Kidney capillary endothelial cell (primary cell): ENCODE measurements at regions not wholly inside any gene's neighbourhood (a gene's known extent, or its start where the extent isn't known, plus 50 kb on each side); places are given as distances from the start of the nearest gene placed in this dataset.
"Not testable (repeated sequence)": the region's sequence is repeated elsewhere in the genome, so short reads cannot be mapped to it uniquely, and the experiment has no call there.

Experiments
- DNase-seq: peaks from one replicate; pipeline ENCODE4 v3.0.0-alpha.2; 2018; ENCODE audit warnings: low spot score

DNA sequence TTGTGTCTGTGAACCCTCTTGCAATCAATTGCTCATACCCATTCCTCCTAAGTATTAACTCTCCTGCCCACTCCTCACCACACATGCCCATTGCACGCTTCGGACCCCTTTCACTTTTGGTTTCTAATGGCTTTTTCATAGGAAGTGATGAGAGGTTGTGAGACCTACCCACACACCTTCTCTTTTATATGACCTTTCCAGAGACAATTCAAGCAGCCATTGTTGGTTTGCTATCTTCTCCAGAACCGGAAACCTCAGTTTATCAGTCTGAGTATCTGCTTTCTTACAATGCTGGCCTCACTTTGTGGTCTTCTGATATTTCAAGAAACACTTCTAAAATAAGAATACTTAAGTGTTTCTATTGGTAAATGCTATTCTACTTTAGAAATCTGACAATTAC lies 1550.8 kb upstream of the SLC10A2 start:
- DNase-seq: no peak

DNA sequence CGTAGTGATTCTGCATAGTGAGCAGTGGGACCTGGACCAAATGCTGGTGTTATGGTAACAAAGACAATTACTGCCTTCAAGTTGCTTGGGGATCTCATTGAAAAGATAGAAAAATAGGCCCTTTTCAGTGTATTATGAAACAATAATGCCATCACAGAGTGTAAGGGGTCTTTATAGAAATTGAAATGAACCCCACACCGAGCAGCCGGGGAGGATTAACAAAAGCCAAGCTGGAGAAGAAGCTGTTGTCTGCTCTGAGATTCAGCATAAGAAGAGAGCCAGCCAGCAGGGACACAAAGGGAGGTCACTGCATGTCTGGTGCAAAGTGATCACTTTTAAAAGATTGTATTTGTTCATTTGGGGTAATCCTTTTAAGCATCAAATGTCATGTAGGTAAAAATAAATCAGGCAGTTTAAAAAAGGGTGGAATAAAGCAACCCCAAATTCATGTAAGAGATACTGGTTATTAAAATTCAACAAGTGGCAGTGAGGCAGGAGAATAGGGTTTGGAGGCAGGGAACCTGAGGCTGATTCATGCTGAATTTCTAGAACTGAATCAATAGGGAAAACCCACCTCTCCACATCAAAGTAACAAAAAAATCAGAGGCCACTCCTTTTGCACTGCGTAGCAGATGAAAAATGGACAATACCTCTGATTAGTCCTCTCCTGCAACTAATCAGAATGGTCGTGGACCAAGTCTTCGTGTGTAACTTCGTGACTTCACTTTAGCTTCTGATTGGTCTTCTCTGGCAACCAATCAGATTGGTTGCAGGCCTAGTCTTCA lies 1548.3 kb upstream of the SLC10A2 start:
- DNase-seq: no peak

DNA sequence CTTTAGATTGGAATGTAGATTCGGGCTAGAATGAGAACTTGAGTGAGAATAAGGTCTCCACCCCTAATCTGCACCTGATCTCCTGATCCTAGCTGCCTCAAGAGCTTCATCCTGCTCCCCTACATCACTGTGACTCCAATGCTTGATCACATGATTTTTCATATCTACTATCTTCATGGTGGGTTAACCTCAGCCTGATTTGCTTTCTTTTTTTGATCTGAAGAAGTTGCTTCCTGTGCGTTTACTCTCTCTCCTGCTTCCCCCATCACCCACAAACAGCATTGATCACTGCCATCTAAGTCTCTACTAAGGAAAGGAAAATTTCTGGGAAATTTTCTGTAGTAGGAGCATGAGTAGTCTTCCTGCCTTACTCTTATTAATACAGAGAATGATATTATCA lies 1542.1 kb upstream of the SLC10A2 start:
- DNase-seq: no peak

DNA sequence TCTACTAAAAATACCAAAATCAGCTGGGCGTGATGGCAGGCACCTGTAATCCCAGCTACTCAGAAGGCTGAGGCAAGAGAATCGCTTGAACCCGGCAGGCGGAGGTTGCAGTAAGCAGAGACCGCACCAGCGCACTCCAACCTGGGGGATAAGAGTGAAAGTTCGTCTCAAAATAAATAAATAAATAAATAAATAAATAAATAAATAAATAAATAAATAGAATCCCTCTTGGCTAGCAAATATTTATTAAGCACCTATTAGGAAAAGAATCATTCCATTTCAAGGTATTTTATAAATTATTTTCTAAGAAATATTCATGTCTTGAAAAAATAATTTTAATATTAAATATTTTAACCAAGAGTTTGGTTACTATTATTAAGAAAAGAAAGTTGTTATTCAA lies 1539.2 kb upstream of the SLC10A2 start:
- not testable (repeated sequence) for DNase-seq

DNA sequence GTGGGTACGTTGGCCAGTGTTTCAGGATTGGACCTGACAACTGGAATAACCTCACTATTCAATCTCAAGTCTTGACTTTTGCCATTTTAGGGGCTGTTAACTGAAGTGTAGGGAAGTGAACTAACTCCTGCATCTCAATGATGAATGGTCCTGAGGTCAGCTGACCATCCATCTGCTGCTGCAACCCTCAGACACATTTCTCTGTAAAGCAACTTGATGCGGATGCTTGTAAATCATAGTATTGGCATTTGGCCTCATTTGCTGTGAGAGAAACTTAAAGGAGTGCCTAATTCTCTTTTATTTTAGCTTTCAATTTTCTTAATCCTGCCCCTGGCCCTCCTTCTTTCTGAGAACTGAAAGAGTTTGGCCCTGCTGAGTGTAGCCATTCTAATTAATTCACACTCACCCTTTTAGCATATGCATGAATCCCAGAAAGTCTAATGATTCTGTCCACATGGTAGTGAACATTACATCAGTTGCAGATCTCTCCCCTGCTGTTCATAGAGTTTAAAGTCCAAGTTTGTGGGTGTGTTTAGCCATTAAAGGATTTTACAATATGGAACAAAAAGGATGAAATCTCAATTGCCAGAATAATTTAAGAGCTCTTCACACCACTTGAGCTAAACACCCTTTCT lies 1531.4 kb upstream of the SLC10A2 start:
- DNase-seq: no peak

DNA sequence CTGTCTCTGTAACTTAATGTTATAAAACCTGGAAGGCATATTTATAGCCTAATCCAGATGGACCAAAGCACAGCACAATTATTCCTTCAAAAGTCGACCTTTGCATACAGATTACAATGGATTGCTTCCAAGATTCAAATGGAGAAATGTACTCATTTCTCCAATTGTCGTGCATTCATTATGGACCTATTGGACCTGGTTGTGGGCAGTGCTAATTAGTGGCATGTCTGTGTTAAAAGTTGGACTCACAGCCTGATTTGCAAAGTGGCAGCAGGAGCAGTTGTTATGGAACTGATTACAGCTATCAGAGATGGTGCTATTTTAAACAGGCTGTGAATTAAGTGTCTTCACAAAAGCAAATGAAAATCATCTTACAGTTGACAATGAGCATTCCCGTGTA lies 1529.3 kb upstream of the SLC10A2 start:
- no peak for DNase-seq

DNA sequence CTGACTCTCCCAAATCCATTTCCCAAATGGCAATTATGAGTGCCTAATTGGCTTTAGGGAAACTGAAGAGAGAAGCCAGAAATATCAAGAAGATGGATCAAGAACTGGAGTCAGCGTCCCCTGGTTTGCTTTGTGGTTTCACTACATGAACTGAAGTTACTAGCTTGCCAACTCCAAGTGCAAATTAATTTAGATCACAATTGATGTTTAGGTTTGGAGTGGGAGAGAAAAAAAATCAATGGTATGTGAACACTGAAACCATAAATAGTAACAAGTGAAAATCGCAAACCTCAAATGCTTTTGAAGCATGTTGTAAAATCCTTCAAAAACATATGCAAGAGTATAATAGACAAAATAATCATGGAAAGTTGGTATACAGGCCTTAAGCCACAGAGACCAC lies 1528.6 kb upstream of the SLC10A2 start:
- no peak for DNase-seq

DNA sequence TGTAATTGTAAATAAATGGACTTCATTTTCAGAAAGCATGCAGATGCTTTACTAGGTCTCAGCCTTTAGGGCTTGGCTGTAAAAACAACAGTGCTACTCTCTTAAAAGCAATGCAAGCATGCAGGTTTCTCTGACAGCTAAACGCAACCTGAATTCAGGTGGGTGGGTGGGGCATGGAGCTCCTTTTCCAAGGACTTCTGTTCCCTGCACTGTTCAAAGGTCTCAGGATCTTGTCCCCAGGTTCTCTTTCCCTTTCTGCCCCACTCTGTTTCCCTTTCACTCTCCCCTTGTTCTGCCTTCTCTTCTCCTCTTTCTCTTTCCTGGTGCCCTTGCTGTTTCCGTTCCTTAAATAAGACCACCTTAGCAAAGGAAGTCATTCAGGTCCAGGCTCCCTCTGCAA lies 1527.5 kb upstream of the SLC10A2 start:
- DNase-seq: no peak

DNA sequence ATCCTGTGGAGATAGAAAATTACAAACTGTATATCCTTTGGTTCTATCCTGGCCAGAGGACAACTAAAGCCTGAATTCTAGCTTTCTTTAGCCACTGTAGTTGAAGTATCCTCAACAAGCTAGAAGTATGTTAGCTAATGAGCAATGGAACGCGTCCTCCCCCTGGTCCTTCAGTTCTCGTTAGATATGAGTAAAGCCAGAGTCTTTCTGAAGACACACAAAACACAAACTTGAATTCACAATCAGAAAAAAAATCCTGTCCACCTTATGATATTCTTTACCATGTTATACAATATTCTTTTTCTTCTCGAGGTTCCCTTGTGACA lies 1527.0 kb upstream of the SLC10A2 start:
- DNase-seq: no peak

DNA sequence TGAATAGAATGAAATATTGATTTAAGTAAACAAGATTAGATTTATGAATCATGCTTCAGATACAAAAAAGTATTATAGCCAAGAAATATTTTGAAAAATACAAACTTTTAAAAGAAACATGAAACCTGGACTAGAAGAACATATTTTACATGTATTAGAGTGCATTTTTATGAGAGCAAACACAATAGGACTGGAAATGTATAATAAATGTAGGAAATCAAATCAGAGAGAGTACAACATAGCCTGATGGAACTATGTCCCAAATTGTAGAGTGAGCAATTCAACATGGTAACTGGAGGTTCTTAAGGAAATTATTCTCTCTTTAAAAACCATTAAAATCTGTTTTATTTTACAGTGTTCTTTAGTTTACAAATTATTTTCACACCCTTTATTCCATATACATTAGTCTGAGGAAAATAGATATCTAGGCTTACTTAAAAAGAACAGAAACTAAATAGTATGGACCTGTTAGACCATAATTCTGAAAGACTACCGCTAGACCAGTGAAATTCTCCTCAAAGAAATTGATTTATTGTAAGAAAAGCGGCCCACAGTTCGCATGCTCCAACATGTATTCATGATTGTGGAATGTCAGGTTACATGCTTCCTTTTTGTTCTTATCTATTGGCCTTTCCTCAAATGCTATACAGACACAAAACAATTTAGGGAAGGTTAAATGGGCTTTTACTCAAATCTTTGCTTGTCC lies 1526.5 kb upstream of the SLC10A2 start:
- no peak for DNase-seq

DNA sequence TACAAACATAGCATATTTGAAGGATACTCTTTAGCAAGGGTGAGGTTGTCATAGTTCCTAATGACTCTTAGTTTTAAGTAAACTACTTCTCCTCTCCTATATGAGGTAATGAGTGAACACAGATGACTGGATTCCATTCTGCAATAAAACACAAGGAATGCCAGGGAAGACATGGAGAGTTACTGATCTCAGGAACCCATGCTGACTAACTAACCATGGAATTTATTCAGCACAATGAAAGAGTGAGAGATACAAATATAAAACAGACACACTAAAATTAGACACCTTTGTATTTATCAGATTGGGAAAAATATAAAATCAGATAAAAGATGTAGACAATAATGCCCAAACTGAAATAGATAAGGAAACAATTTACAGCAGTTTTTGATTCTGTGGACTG lies 1525.9 kb upstream of the SLC10A2 start:
- no peak for DNase-seq

DNA sequence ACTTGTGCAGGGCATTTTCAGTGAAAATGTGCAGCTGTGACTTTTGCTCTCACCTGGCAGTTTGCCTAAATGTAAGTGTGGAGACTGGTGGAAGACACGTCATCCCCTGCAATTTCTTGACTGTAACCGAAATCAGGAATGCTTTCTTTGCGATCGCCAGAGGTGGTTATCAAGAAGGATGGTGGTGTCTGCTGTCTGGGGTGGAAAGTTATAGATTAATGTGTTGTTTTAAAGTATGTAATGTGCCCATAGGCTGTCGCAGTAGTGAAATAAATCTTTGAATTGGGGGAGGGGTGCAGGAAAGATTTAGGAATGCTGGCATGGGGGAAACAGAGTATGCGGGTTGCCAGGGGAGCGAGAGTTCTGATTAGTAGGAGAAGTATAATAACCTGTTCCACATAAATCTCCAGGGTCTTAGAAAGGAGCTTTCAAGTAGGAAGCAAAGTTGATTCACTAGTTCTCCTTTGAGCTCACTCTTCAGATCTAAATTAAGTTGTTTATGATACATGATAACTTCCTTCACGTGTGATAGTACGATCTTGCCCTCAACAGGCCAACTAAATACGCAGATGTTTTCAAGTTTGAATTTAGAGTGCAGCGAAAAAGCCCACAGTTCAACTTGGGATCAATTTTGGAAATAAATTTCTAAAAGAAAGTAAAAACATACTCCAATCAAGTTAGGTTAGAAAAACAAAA lies 1520.0 kb upstream of the SLC10A2 start:
- DNase-seq: peak; percentile 7

DNA sequence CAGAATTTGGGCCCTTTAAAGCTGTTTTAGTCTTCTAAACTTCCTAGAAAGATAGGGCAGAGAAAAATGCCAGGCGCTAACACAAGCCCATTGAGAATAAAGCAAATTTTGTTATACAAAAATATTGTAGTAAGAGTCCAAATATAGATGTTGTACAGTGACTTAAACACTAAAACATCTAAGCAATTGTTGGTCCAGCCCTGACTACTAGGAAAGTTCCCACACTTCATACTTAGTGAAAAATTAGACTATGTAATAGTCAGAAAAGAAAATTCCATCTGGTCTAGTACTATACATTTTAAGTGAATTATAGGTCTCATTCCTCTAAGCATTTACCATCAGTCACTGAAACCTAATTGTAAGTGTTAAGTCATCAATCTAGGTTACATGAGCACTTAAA lies 1518.3 kb upstream of the SLC10A2 start:
- DNase-seq: no peak

DNA sequence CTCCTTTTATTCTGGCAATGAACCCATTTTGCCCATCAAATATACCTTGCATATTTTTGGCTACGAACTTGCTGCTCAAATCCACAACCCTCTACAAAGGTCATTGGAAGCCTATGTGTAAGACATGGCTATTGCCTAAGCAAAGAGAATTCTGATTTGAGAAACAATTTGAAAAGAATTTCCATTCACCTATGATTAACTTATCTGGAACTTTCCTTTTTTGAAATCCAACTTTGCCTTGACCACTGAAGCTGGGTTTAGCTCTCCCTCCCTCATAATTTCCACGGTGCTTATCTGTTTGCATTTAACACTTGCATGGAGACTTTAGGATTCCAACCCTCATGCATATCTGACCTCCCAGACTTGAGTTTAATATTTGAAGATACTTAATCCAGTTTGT lies 1514.7 kb upstream of the SLC10A2 start:
- DNase-seq: no peak

DNA sequence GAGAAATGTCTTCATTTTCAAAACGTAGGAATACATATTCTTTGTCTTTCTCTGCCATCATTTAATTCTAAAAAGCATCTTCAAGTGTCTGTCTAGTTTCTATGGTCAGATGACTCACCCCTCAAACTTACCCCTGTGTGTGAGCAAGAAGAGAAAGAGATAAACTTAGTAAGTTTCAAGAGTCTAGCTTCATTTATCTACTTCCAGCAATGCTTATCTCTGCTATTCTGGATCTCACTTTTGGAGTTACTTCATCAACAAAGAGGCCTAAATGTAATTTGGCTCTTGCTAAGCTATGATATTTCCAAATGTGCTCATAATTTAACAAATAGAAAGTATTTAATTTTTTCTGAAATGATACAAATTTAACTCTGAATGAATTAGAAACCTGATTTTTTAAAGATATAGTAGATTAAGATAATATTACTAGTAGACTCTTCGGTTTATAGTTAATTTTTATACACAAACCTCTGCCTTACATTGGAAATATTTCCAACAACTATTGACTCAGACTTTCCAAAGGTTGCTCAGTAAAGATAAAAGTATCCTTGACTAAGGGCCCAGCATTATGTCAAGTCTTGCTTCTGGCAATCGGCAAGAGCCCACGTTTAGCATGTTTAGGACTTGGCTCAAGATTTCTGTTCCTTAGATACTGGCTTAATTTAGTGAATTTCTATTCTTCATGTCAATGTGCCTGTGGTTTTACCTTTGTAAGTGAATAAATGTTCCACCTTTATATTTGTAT lies 1511.0 kb upstream of the SLC10A2 start:
- DNase-seq: no peak

DNA sequence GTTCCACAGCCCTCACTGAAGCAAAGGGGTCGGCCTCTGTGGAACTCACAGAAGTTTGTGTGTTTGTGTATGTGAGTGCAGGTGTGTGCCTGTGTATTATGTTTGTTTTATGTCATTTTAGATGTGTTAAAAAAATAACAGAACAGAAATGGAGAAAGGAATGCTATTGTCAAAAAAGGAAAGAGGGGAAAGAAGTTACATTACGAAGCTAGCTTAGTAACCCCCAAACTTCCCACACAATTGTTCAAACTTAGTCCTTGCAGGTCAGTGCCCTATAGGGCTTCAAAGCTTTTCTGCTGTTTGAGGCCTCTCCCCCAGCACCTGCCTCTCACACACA lies 1505.6 kb upstream of the SLC10A2 start:
- no peak for DNase-seq

DNA sequence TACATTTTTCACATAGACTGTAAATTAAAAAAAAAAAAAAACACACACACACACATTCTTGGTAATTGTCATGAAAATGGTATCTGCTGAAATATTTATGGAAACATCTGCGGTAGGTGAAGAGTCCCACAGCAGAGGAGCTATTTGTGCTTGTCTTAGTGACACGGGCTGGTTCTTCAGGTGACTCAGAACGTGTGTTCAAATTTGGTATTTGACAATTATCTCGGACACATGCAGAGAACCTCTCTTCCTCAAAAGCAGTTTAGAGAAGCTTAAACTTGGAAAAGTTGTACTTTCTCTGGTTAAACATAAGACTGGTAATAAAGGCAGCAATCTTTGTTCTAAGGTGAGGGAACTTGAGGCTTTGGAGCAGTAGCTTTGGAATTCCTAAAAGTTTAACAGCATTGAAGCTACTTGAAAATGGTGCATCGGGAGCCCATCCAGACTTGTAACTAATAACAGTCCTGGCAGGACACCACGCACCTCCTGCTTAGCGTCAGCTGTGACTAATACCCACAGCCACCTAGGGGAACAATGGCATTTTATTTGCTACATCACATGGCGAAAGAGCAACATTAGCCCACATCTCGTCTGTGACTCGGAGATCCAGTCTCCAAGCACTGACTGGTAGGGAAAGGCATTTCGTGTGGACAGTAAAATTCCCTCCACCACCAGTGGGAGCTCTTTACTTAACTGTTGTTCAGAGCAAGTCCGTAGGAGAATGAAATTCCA lies 1505.1 kb upstream of the SLC10A2 start:
- DNase-seq: peak; percentile 76

DNA sequence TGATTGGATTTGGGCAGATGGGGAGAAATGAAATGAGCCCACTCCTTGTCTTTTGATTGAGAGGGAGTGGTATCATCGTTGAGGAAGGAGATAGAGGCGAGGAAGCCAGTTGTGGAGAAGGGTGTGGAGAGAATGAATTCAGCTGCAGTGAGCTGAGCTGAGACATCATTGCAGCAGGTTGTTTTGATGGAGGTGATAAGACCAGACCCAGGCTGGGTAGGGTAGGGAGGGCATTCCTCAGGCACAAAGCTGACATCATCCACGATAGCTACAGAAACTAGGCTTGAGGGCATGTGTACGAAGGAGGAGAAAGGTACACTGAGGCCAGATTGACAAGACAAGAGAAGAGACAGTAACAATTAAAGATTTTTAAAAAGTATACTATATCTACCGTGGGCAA lies 1500.9 kb upstream of the SLC10A2 start:
- DNase-seq: no peak

DNA sequence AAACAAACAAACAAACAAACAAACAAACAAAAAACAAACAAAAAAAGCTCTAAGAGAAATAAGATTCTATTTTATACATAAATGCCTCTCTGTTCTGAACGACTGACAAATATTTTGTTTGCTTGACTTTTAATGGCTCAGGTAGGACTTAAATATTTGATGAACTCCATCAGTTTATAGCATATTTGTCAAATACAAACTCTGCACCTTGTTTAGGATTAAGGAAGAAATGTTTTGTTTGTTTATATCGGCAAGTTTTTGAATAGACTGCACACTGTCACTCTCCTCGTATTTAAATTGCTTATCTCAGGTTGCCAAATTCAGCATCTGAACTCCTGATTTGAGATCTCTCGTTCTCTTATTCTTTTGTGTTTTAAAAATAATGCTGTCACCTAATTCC lies 1499.7 kb upstream of the SLC10A2 start:
- DNase-seq: no peak

DNA sequence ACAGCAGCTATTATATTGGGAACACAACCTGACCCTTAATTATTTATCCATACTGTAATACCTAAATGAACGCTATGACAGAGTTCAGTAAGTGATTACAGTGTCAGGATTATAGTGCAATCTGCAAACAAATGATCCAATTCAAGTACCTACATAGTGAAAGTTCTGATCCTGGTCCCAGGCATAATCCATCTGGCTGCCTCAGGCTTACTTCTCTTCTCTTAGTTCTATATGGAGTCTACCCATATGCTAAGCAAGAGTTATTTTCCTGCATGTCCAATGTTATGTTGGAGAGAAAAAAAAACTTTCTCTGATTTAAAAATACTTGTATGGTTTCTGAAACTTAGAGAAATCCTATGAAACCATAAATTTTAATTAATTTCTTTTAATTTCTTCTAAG lies 1487.7 kb upstream of the SLC10A2 start:
- no peak for DNase-seq

DNA sequence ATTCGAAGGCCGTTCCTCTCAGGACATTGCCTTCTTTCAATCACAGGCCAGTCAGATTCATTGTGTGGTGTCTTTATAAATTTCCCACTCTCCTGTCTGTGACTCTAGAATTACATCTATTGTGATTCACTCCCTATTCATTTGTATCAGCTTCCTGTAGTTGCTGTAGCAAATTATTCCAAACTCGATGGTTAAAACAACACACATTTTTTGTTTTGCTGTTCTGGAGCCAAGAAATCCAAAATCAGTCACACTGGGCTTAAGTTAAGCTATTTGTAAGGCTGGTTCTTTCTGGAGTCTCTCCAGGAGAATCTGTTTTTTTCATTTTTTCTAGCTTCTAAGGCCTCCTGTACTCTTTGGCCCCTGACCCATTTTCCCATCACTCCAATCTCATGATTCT lies 1487.0 kb upstream of the SLC10A2 start:
- DNase-seq: peak; percentile 22

DNA sequence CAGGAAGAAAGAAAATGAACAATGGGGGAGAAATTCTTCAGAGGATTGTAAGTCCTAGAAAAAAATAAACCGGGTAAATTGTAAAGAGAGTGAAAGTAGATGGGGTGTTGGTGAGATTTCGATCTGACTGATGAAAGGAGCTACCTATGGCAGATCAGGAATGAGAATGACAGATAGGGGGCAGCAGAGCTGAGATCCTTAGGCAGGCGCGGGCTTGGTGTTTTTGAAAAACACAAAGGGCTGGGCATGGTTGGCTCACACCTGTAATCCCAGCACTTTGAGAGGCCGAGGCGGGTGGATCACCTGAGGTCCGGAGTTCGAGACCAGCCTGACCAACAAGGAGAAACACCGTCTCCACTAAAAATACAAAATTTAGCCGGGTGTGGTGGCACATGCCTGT lies 1468.6 kb upstream of the SLC10A2 start:
- no peak for DNase-seq
